ENCODE measurements at regions not wholly inside any gene's neighbourhood (a gene's known extent, or its start where the extent isn't known, plus 50 kb on each side); places are given as distances from the start of the nearest gene placed in this dataset.

GRCh38 chr9:99633265-99633664 is 188.4 kb upstream of the NR4A3 start:
- TF ChIP-seq CTCF (conservative IDR thresholded peaks at IDR 0.05; ENCODE audit: low read depth, low read length): no peak
- no peak for TF ChIP-seq EZH2 (IDR thresholded peaks at IDR 0.05; ENCODE audit: borderline replicate concordance, low read depth, low read length, poor library complexity, severe bottlenecking)

All from A673 (cell line).